PC-3 (cell line): ENCODE measurements at regions not wholly inside any gene's neighbourhood (a gene's known extent, or its start where the extent isn't known, plus 50 kb on each side); places are given as distances from the start of the nearest gene placed in this dataset.

Source experiments
- ATAC-seq: fragments of 200-7000 bp; cut with Tn5 transposase; 2 replicates; pipeline ENCODE4 v1.9.1; 2020; ENCODE audit warnings: mild to moderate bottlenecking, moderate library complexity
- BruUV-seq: library from RNA; stranded (reverse); fragments of 400-500 nt; replicated peaks from 2 replicates; lab custom pipeline; 2021; lab: Mats Ljungman, UMichigan
- CTCF ChIA-PET: fragments of 300-600 bp; sonication (Branson Sonifier 250); formaldehyde crosslinking; loops from one replicate; lab custom pipeline; 2022; ENCODE audit warnings: antibody characterized with exemption; lab: Charles Lee
- POLR2A ChIA-PET: fragments of 300-600 bp; sonication (Branson Sonifier 250); formaldehyde crosslinking; loops from one replicate; lab custom pipeline; 2022; ENCODE audit warnings: antibody characterized with exemption; ENCODE audit not compliant: unreplicated experiment; lab: Charles Lee
- DNase-seq: peaks from one replicate; pipeline ENCODE4 v3.0.0-alpha.2; 2015
- H2AFZ ChIP-seq: fragments of 300-600 bp; sonication (generic); 2 replicates; pipeline ENCODE4 v1.6.0; 2016; ENCODE audit warnings: antibody characterized with exemption, low read length
- H3F3A ChIP-seq: fragments of 300-600 bp; sonication (generic); one replicate; pipeline ENCODE4 v1.6.0; 2017; ENCODE audit warnings: antibody characterized with exemption, low read length, control low read depth, mild to moderate bottlenecking; ENCODE audit not compliant: unreplicated experiment
- H3K27ac ChIP-seq: fragments of 300-600 bp; sonication (generic); 2 replicates; pipeline ENCODE4 v1.5.1; 2016; ENCODE audit warnings: mild to moderate bottlenecking, low read length
- H3K27me3 ChIP-seq: fragments of 300-600 bp; sonication (generic); 2 replicates; pipeline ENCODE4 v1.6.1; 2016; ENCODE audit warnings: low read length, mixed read lengths
- H3K36me3 ChIP-seq: fragments of 300-600 bp; sonication (generic); 2 replicates; pipeline ENCODE4 v1.6.1; 2016; ENCODE audit warnings: low read depth, mixed run types, low read length, mixed read lengths
- H3K4me1 ChIP-seq: fragments of 300-600 bp; sonication (generic); 2 replicates; pipeline ENCODE4 v1.5.1; 2016; ENCODE audit warnings: low read length; ENCODE audit not compliant: insufficient read depth
- H3K4me2 ChIP-seq: fragments of 300-600 bp; sonication (generic); 2 replicates; pipeline ENCODE4 v1.6.0; 2016; ENCODE audit warnings: low read length
- H3K4me3 ChIP-seq: fragments of 300-600 bp; sonication (generic); 2 replicates; pipeline ENCODE4 v1.5.1; 2016; ENCODE audit warnings: mild to moderate bottlenecking, low read length, mixed read lengths
- H3K79me2 ChIP-seq: fragments of 300-600 bp; sonication (generic); 2 replicates; pipeline ENCODE4 v1.6.1; 2017; ENCODE audit warnings: low read length, mixed read lengths
- H3K9ac ChIP-seq: fragments of 300-600 bp; sonication (generic); 2 replicates; pipeline ENCODE4 v1.6.0; 2016; ENCODE audit warnings: mild to moderate bottlenecking, low read length
- H3K9me2 ChIP-seq: fragments of 300-600 bp; sonication (generic); replicated peaks from 2 replicates; pipeline ENCODE4 v1.6.1; 2016; ENCODE audit warnings: mixed run types, low read length, mixed read lengths
- H3K9me3 ChIP-seq: fragments of 300-600 bp; sonication (generic); 2 replicates; pipeline ENCODE4 v1.6.1; 2016; ENCODE audit warnings: low read length, mixed read lengths
- H4K20me1 ChIP-seq: fragments of 300-600 bp; sonication (generic); 2 replicates; pipeline ENCODE4 v1.6.1; 2016; ENCODE audit warnings: low read length, mixed read lengths
- EZH2 ChIP-seq: fragments of 300-600 bp; sonication (generic); IDR thresholded peaks from one replicate; pipeline ENCODE4 v1.6.1; 2017; ENCODE audit warnings: antibody characterized with exemption, mild to moderate bottlenecking, low read length; ENCODE audit not compliant: unreplicated experiment
- EZH2phosphoT487 ChIP-seq: fragments of 300-600 bp; sonication (generic); IDR thresholded peaks from 2 replicates; pipeline ENCODE4 v1.6.1; 2018; ENCODE audit warnings: mild to moderate bottlenecking, antibody characterized with exemption, low read length, borderline replicate concordance
- intact Hi-C: fragments of 100-400 bp; cut with micrococcal nuclease; formaldehyde crosslinking; loops from 2 replicates; pipeline ENCODE4 v1.9.0; 2023
- TF ChIP-seq, protein P1 (sequence below): fragments of 300-600 bp; sonication (generic); conservative IDR thresholded peaks from 2 replicates; pipeline ENCODE4 v1.5.1; 2017; ENCODE audit warnings: antibody characterized with exemption, low read depth, mild to moderate bottlenecking, low read length

DNA sequence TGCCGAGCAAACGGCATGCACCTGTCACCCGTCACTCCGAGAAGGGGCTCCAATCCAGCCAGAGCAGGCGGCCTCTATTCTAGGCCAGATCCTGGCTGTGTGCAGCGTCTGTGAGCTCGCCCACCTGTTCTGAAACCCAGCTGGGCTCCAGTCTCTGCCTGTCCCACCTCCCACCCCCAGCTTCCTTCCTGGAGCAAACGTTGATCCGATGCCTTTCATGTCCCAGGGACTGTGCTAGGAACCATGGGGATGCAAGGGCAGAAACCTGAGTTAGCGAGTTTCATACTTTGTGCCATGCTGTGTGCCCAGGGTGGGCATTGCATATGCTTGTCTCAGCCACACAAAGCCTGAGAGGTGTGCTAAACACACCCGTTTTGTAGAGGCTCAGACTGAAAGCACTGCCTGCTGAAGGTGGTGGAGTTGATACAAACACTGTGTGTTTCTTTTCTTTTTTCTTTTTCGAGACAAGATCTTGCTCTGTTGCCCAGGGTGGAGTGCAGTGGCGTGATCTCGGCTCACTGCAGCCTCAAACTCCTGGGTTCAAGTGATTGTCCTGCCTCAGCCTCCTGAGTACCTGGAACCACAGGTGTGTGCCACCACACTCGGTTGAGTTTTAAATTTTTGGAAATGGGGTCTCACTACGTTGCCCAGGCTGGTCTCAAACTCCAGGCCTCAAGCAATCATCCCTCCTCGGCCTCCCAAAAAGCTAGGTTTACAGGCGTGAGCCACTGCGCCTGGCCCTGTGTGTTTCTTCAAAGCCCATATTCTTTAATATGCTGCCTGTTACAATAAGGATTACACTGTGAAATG lies 84.1 kb upstream of the MED13L start:
- Histone ChIP-seq H3K36me3 (no peaks in the 10 kb centered on the region), H3K27ac (no peak overlapping the region), H3K4me2 (no peak overlapping the region), H3F3A (no peaks in the 10 kb centered on the region), H3K79me2 (no peaks in the 10 kb centered on the region), H2AFZ (no peak overlapping the region), H3K9me2 (no peaks in the 10 kb centered on the region), H3K27me3 (no peaks in the 10 kb centered on the region), H3K9me3 (no peaks in the 10 kb centered on the region), H3K9ac (no peak overlapping the region), H4K20me1 (no peaks in the 10 kb centered on the region), H3K4me1 (no peaks in the 10 kb centered on the region), H3K4me3 (no peak overlapping the region)
- no peak for DNase-seq
- CTCF ChIA-PET = no interaction called here
- ATAC-seq = no peak
- TF ChIP-seq EZH2phosphoT487 (no peak), EZH2 (no peak)
- TF ChIP-seq, protein P1, sequence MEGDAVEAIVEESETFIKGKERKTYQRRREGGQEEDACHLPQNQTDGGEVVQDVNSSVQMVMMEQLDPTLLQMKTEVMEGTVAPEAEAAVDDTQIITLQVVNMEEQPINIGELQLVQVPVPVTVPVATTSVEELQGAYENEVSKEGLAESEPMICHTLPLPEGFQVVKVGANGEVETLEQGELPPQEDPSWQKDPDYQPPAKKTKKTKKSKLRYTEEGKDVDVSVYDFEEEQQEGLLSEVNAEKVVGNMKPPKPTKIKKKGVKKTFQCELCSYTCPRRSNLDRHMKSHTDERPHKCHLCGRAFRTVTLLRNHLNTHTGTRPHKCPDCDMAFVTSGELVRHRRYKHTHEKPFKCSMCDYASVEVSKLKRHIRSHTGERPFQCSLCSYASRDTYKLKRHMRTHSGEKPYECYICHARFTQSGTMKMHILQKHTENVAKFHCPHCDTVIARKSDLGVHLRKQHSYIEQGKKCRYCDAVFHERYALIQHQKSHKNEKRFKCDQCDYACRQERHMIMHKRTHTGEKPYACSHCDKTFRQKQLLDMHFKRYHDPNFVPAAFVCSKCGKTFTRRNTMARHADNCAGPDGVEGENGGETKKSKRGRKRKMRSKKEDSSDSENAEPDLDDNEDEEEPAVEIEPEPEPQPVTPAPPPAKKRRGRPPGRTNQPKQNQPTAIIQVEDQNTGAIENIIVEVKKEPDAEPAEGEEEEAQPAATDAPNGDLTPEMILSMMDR = no peak
- intact Hi-C loops = no loop called here
- no TSS peak for BruUV-seq
- POLR2A ChIA-PET = interaction anchor here (0.6 kb wide), 1 partner anchor 15 kb away, joined by 7 read pairs; no protein-coding TSS in a partner anchor

DNA sequence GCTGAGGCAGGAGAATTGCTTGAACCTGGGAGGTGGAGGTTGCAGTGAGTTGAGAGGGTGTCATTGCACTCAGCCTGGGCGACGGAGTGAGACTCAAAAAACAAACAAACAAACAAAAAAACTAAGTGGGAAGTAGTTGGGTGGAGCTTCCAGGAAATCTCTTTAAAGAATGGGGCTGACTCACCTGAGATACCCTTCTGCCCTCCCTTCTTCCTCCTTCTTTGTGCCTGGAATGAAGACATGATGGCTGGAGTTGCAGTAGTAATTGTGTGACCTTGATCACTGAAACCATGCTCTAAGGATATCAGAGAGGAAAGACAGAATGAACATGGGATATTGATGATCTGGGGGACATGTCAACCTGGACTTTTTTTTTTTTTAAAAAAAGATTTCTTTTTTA lies 87.6 kb upstream of the MED13L start:
- no TSS peak for BruUV-seq
- Histone ChIP-seq H3K36me3 (no peaks in the 10 kb centered on the region), H3K27me3 (no peaks in the 10 kb centered on the region), H4K20me1 (no peaks in the 10 kb centered on the region), H3K4me3 (no peak overlapping the region), H3K4me2 (no peak overlapping the region), H3K79me2 (no peaks in the 10 kb centered on the region), H3K9me2 (no peaks in the 10 kb centered on the region), H3K9ac (no peak overlapping the region), H3K9me3 (no peaks in the 10 kb centered on the region), H3K4me1 (no peaks in the 10 kb centered on the region), H3K27ac (no peak overlapping the region), H2AFZ (no peak overlapping the region), H3F3A (no peaks in the 10 kb centered on the region)
- ChIA-PET CTCF (interaction anchor here (0.6 to 0.7 kb wide), 3 partner anchors 12 to 89 kb away, joined by 4 to 7 read pairs (median 5); no protein-coding TSS in a partner anchor), POLR2A (no interaction called here)
- ATAC-seq (peak; percentile 49), DNase-seq (peak; percentile 31)
- TF ChIP-seq, protein P1 = no peak
- TF ChIP-seq EZH2 = no peak
- TF ChIP-seq EZH2phosphoT487 = no peak
- intact Hi-C loops = no loop called here
